ENCODE measurements at regions not wholly inside any gene's neighbourhood (a gene's known extent, or its start where the extent isn't known, plus 50 kb on each side); places are given as distances from the start of the nearest gene placed in this dataset.

DNA sequence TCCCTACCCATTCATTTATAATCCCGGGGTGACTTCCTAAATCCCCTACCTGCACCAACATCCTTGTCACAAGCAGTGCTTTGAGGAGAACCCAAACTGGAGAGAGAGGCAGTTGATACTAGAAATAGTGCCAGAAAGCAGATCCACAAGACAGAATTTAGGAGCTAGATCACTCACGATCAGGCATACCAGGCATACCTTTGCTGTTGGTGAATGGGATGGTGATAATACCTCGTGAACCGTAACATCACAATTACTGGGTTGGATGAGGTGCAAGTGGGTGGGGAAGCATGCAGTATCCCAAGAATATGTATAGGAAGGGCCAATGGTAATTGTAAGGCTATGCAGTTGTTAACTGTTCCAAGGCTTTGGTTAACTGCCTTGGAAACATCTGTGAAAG is 129.3 kb downstream of the TMA16 start:
- DNase-seq = no peak

DNA sequence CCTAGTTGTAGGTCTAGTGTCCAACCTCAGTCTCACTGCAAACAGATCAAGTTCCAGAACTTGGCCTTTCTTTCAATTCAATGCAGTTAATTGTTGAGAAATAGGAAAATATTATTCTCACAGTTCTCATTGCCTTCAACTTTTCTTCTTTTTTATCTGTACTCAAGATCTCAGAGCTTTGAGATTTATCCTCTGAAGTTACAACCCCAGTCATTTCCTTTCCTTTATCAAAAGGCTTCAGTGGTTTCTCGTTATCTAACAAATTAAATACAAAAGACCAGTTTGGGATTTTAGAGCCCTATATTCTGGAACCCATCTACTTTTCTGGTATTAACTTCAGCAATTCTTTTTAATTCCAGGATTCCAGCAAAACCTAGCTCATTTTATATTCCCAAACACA is 130.2 kb downstream of the TMA16 start:
- no peak for DNase-seq

DNA sequence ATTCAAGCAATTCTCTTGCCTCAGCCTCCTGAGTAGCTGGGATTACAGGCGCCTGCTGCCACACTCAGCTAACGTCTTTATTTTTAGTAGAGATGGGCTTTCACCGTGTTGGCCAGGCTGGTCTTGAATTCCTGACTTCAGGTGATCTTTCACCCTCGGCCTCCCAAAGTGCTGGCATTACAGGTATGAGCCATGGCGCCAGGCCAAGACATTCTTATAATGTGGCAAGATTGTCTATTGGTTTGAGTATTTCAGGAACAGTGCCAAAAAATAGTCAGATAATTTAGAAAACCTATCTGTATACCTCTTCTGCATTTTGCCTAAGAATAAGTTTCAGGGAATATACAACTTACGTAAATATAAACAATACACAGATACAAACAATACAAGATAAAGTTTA is 136.8 kb downstream of the TMA16 start:
- no peak for DNase-seq

DNA sequence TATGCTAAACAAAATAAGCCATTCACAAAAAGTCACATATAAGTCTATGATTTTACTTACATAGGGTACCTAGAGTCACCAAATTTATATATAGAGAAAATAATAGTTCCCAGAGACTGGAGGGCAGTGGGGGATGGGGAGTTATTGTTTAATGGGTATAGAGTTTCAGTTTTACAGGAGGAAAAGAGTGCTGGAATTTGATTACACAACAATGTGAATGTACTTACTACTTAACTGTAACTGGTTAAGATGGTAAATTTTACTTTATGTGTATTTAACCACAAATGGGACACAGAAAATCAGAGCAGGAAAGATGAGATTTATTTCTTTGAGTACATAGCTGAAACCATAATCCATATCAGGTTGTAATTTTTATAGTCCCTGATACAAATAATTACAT is 144.4 kb downstream of the TMA16 start:
- no peak for DNase-seq

DNA sequence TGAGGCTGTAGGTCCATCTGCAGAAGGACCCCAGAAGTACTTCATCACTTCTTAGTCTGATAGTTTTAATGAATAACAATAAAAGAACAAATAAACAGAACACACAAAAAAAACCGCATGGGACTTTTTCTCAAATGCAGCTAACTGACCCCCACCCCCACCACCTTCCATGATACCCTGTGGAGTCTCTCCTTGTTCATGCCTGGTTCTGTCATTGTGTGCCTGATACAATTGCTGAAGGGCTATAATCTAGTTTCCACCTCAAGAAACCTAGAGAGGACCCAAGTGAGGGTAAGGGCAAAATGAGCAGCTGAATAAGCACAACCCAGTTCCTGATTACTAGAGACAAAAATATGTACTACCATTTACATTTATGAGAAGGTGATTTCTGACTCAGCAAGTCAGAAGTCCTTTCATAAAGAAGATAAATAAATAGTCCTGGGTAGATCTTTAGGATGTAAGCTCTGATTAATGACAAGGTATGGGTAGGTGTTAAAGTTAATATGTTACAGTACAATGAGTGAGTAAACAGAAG is 155.1 kb downstream of the TMA16 start:
- peak in 2 of 3 experiments; percentile 15 to 77 for DNase-seq

DNA sequence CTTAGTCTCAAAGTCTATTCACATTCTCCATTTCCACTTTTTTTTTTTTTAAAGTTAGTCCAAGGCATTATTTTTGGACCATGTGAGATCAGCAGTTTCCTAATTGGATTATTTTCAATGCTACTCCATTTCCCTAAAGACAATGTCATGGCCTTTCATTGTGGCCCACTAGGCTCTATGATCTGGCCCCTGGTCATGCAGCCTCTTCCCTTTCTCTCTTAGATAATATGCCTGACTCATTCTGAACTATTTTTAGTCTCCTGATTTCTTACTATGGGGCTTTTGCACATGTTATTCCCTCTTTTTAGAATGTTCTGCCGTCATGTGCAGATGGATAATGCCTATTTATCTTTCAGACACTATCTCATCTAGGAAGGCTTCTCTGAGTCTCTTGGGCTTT is 157.3 kb downstream of the TMA16 start:
- no peak for DNase-seq

DNA sequence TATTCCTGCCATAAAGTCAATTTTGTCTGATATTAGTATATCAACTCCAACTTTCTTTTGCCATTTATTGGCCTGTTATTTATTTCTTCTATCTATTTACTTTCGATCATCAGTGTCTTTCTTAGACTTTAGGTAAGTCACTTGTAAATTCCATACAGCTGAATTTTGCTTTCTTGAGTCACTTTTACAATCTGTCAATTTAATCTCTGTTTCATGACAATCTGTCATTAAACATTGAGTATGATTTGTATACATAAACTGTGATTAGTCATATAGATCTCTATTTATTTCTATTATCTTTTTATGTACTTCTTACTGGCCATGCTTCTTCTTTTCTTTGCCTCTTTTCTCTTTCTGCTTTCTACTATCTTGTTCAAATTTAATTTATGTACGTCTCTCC is 160.1 kb downstream of the TMA16 start:
- DNase-seq = no peak

DNA sequence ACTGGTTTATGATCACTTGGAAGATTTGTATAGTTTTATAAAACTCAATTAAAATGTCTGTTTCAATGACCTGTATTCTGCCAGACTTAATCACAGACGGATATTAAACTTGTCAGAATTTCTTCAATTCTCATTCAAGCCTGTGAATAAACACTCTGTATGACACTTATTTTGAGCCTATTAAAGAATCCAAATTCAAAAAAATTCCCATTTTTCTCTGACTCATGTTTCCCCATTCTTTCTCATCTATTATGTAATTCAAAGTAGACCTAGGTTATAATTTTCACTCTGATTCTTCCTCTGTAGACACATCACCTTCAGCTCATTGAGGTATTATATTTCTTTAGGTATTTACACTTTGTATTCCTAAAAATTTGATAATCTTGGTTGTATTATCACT is 166.1 kb downstream of the TMA16 start:
- no peak for DNase-seq

DNA sequence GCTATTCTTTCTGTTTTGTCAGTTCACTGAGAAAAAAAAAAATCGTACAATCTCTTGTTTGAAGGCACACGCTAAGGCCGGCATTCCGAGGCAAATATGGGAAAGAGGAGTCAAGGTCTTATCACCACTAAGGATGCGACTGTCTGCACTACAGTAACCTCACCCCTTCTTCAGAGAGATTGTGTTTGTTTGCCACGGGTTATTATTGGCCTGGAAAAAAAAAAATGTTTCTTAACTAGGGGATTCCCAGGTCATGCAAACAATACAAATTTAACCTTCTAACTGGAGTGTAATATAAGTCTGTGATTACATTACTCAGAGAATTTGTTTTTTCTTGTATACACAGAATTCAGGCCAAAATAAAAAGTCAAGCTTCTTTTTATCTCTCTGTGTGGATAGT is 168.3 kb downstream of the TMA16 start:
- no peak for DNase-seq

DNA sequence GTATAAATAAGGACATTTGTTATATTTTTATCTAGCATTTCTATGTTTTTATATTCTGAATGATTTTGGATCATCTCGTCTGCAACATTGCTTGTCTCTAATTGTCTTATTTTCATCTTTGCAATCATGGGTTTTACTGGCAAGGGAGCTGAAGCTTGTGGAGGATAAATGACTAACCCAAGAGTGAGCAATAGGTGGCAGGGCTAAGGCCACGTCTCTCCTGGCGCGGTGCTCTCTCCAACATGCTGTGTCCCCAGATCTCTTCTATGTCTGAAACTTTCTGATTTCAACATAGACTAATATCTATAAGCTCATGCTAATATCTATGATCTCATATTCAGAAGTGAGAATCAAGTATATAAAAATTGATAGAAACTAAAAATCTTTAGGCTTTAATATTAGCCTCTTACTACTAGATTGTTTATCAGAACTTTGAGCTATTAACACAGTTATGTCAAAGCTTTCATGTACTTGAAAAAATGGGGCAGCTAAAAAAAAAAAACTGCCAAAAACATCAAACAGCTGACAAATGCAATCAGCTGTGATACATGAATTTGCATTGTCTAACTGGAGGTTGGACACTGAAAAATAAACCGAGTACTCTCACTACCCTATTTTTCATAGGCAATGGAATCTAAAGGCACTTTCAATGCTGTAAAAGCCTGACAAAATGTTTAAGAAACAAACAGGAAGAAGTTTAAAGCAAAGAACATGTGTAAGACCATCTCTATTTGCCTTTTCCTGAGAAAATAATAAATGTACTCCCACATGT is 169.2 kb downstream of the TMA16 start:
- DNase-seq = no peak

DNA sequence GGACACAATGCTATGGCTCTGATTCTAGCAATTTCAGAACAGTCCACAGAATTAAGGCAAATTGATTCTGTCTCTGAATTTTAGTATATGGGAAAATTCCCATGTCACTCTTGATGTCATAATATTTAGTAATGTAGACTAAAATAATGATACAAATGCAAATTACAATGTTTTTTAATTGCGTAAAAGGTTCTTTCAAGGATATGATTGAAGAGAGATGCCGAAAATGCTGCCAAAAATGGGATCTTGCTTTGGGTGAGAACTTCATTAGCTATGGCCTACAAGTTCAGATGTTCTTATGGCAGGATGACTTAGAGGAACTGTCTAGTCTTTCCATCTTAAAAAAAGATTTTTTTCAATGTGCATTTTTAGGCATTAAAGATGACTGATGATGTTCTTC is 170.6 kb downstream of the TMA16 start:
- no peak for DNase-seq

DNA sequence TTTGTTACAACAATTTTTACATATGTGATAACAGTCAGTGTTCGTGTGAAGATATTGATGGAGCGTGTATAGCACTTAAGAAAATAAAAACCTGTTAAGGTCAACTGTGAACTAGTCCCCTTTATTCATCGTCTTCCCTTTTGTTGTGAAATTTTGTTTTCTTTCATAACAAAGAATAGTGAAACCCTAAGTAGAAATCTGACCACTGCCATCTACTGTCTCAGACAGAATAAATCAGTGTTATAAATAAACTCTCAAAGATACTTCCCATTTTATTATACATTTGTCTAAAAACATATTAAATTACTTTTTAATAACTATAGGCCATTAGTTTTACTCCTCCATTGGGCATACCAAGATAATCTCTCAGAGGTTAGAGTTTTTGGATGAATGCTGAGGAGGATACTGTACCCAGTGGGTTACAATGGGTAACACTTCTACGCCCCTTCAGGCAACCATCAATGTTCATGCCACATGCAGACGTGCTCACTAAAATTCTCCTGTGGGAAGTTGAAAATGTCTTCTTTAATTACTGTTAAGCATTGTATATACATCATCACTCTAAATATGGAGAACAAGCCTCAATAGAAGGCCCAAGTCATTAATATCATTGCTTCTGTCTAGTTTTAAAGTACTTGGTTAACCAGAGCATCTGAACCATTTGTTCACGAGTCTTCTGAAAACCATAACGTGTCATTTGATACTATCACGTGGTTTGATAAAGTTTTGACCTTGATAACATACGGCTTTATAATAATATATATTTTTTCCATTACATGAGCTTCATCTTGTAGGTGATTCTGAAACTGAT is 171.2 kb downstream of the TMA16 start:
- DNase-seq = no peak

DNA sequence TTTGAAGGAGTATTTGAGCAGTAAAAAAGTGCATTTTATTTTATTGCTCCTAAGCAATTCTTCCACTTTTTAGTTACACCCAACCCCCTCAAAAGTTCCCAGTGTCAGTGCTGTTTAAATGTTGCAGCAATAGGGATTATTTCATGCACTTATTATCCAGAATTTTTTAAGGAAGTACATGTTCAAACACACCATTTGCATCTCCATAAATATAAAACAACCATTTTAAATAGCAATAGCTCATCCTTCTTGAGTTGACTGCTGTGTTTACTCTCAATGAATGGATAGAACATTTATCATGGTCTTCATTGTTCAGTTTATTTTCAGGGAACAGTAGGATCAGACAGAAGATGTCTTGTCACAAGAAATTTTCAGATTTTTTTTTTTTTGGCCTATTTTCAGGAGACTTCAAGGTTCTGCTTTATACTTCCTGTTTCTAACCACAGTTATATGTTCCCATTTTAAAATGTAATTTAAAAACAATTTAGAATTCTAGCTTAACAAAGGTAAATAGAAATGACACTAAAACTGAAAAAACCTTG is 171.9 kb downstream of the TMA16 start:
- no peak for DNase-seq

DNA sequence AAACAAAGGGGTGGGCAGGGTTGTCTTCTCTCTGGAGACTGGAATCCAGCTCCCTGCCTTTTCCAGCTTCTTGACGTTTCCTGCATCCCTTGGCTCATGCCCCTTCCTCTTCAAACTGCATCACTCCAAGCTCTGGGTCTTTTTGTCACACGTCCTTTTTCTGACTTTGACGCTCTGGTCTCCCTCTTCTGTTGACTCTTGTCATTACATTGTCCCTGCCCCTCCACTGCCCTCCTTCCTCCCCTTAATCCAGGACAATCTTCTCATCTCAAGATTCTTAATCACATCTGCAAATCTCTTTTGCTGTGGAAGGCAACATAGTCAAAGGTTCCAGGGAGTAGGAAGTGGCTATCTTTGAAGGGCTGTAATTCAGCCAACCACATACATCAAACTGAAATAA is 178.3 kb downstream of the TMA16 start:
- no peak for DNase-seq

DNA sequence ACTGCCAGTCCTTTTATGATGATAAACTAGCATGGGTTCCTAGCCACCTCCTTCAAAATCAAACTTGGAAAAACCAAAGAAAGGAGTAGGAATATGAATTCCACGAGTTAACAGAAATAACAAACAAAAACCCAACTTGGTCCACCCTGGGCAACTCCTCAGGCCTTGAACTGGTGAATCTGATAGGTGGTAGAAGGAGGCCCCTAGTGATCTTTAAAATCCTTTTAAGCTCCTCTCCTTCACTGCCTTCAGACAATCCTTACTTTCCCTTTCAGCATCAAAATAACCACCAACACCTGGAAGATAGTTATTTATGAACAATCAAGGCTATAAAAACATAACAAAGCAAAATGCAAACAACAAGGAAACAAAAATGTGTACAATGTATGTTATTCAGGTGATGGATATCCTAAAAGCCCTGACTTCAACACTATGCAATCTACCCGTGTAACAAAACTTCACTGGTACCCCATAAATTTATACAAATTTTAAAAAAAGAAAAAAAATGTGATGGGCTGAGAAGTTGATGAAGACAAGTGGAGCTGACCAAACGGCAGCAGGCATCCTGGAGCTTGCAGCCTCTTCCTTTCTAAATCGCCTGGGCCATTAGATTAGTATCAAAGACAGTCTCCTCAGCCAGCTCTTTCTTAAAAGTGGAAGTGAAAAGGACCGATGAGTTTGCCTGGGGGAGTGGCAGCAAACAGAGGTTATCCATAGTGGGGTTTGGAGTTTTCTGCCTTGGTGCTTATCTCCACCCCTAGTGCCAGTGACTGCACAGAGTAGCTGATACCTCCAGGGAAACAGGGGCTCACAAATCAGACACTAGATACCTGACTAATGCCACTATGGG is 179.6 kb downstream of the TMA16 start:
- no peak for DNase-seq

DNA sequence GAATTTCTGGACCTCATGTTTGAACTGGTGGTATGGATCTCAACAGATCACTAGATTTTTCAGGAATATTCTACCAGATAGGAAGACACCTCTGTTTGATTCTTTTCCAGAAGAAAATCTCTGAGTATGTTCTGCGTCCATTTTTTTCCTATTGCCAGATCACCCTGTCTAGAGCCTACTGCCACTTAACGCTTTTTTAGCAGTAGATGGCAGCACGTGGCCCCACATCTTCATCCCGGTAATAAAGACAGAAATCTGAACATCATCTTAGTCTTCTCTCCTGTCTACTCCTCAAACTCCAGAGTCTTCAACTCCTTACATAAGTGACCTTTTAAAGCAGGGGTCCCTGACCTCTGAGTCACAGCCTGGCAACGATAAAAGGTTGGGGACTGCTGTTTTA is 184.7 kb downstream of the TMA16 start:
- DNase-seq = no peak

DNA sequence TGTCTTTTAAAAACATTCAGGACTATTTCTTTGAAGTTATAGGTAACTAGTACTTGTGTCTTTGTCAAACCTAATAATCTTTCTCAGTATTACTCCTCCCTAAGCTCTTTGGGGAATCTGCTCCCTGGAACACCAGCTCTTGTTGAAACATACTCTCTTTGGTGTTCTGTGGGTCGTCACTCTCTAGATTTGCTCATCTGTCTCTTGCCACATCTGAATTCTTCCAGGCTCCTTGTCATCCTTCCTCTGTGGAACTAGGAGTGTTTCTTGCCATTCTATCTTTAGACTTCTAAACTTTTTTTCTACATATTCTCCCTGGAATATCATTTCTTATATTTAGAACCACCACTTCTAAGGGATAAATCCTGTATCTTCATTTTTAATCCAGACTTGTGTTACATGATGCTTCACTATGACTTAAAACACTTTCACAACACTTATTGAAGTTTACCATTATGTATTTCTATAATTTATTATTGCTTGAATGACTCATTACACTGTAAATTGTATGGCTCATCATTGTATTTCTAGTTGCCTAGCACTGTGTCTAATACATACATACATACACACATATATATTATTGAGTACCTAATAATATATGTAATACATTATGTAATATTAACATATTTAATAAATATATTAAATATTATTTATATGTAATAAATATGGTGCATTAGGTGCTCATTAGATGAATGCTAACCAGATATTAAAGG is 186.1 kb downstream of the TMA16 start:
- no peak for DNase-seq

DNA sequence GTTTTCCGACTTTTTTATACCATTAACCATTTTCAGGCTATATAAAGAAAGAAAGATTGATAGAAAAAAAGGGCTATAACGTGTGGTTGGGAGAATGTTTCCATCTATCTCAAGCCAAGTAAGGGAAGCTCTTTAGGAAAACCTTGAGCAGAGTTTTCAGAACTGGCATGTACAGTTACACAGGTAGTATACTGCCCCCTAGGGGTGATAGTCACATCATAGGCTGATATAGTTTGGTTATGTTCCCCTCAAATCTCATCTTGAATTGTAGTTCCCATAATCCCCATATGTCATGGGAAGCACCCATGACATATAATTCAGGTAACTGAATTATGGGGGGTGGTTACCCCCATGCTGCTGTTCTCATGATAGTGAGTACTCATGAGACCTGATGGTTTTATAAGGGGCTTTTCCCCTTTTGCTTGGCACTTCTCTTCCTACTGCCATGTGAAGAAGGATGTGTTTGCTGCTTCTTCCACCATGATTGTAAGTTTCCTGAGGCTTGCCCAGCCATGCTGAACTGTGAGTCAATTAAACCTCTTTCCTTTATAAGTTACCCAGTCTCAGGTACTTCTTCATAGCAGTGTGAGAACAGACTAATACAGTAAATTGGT is 186.8 kb downstream of the TMA16 start:
- DNase-seq = peak in 2 of 3 experiments; percentile 3 to 8

DNA sequence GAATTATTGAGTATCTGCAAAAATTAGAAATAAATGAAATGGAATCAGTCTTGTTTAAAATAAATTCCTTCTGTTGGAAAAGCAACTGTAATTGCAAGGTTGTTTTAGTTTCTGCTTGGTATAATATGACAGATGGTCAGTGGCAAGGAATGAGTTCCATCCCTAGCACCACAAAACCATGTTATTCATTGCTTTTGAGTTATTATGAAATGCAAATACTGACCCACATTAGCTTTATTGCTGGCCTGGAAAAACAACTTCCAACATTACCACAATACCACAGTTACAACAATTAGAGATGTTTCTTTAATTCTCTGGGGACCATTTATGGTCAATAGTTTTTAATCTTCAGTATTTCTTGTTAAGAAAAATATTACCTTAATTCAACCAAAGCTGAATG is 194.4 kb downstream of the TMA16 start:
- DNase-seq = no peak

DNA sequence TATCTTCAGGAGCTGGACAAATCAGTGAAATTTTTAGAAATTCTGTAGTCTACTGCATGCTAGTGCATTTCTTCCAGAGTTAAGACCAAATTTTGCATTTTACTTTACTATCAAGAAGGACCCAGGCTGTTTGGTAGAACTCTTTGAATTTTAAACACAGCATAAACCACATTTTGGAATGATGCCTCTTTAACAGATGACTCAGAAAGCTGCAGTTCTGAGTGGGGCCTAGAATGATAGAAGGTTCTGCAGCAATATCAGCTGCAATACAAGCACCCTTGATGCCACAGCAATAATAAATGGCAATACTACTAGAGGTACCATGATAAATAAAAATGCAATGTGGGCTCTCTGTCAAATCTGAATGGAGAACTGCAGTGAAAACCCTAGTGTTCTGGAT is 198.7 kb downstream of the TMA16 start:
- DNase-seq = no peak

DNA sequence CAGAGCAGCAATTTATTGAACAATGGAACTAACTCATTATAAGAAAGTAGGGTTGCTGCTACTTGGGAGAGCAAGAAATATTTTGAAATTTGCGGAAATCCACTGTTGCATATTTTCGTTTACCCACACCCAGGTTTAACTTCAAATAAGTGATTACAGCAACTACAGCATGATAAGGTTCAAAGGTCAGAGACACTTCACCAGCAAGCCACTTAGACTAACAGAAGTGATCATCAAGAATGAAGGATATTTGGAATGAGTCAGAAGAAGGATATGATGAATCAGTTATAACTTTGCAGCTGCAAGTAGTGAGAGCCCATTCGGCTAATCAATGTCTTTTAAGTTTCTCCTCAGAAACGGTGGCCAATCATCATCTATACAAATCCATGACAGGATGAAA is 199.3 kb downstream of the TMA16 start:
- no peak for DNase-seq

DNA sequence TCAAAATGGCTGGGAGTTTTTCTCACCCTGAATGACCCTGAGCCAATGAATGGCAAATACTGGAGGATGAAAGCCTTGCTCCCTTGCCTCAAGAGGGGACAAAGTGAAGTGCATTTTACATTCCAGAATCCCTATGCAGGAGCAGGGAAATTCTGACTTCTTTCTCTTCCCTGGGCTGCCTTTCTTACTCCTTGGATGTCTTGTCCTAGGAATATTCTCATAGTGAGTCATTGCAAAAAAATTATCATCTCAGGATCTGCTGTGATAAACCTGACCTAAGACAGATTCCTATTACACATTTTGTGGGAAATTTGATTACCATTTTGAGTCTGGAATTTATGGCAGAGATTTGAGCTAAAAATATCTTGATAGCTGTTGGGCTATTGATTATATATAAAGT is 199.9 kb downstream of the TMA16 start:
- DNase-seq = no peak

Data from NCI-H1417 (cell line).